Erythroblast (primary cell): ENCODE measurements at regions not wholly inside any gene's neighbourhood (a gene's known extent, or its start where the extent isn't known, plus 50 kb on each side); places are given as distances from the start of the nearest gene placed in this dataset.

Experiments used
- GATA1 ChIP-seq: IDR thresholded peaks from 2 replicates; pipeline ENCODE4 v1.6.1; 2011; ENCODE audit warnings: low read depth, mild to moderate bottlenecking, control low read depth, low read length, moderate library complexity
- POLR2A ChIP-seq: IDR thresholded peaks from 2 replicates; pipeline ENCODE4 v1.6.1; 2011; ENCODE audit warnings: mild to moderate bottlenecking, low read length

- TF ChIP-seq POLR2A (no peak), GATA1 (no peak)
These were observed 165.1 kb upstream of the SLC24A3 start for GRCh38 chr20:19047040-19047950.
